Activated CD4-positive, alpha-beta memory T cell treated with anti-CD3 and anti-CD28 coated beads, Interleukin-2, amount 10 ng/mL, durations not matched to agents 7 days and 5 days (primary cell): ENCODE measurements at regions not wholly inside any gene's neighbourhood (a gene's known extent, or its start where the extent isn't known, plus 50 kb on each side); places are given as distances from the start of the nearest gene placed in this dataset.
A peak's percentile ranks its signal among the peaks of the same experiment; 100 is the strongest.

Experiments used
- CTCF ChIA-PET: fragments of 350-600 bp; sonication (Branson Sonifier 250); formaldehyde crosslinking; loops from one replicate; lab custom pipeline; 2021; ENCODE audit warnings: antibody characterized with exemption, inconsistent platforms; lab: Charles Lee
- POLR2A ChIA-PET: fragments of 350-600 bp; sonication (Branson Sonifier 250); formaldehyde crosslinking; loops from one replicate; lab custom pipeline; 2021; ENCODE audit warnings: antibody characterized with exemption; lab: Charles Lee
- DNase-seq: peaks from one replicate; pipeline ENCODE4 v3.0.0-alpha.2; 2020
- H3K27ac Mint-ChIP-seq: one replicate; pipeline ENCODE4 v1.8.0; 2021; ENCODE audit warnings: mild to moderate bottlenecking, mixed read lengths
- H3K27me3 Mint-ChIP-seq: one replicate; pipeline ENCODE4 v1.8.0; 2021; ENCODE audit warnings: mixed read lengths
- H3K36me3 Mint-ChIP-seq: one replicate; pipeline ENCODE4 v1.8.0; 2021; ENCODE audit warnings: low read depth, mixed read lengths
- H3K4me1 Mint-ChIP-seq: one replicate; pipeline ENCODE4 v1.8.0; 2021; ENCODE audit warnings: mixed read lengths
- H3K4me3 Mint-ChIP-seq: one replicate; pipeline ENCODE4 v1.8.0; 2021; ENCODE audit warnings: mild to moderate bottlenecking, mixed read lengths
- H3K9me3 Mint-ChIP-seq: one replicate; pipeline ENCODE4 v1.8.0; 2021; ENCODE audit warnings: mixed read lengths

DNA sequence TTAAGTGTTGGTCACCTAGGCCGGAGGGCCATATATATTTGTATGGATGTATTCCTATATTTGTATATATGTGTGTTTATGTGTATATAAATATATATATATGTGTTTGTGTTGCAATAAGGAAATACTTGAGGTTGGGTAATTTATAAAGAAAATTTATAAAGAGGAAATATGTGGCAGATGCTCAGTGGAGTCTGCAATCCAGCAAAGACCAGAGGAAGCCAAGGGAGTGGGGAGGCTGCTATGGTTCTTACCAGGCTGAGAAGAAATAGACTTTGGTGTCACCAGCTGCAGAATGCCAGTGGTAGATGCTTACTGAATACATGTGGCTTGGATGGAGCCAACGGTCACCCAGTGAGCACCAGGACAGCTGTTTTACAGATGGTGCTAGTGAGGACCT lies 97.4 kb upstream of the ELOVL5 start:
- Mint-ChIP-seq H3K27ac (no peak overlapping the region), H3K9me3 (no peaks in the 10 kb centered on the region), H3K4me1 (peaks cover 6% of the 10 kb centered on the region), H3K36me3 (no peaks in the 10 kb centered on the region), H3K4me3 (no peak overlapping the region), H3K27me3 (peaks cover 6% of the 10 kb centered on the region)
- ChIA-PET CTCF (no interaction called here), POLR2A (no interaction called here)
- no peak for DNase-seq

- ChIA-PET POLR2A (interaction anchor here (1.4 kb wide), 1 partner anchor 14 kb away, joined by 3 read pairs; no protein-coding TSS in a partner anchor), CTCF (interaction anchor here (1.4 kb wide), 1 partner anchor 271 kb away, joined by 4 read pairs; no protein-coding TSS in a partner anchor)
- H3K4me3 Mint-ChIP-seq, result no peak overlapping the region
- H3K9me3 Mint-ChIP-seq, result no peaks in the 10 kb centered on the region
- H3K36me3 Mint-ChIP-seq, result no peaks in the 10 kb centered on the region
- H3K27me3 Mint-ChIP-seq, result peaks cover 4% of the 10 kb centered on the region
- H3K4me1 Mint-ChIP-seq, result peaks cover 20% of the 10 kb centered on the region
- H3K27ac Mint-ChIP-seq, result no peak overlapping the region
- DNase-seq, result no peak
Observed at GRCh38 chr6:53441761-53442160, 93.0 kb upstream of the ELOVL5 start.

- no peaks in the 10 kb centered on the region for H3K9me3 Mint-ChIP-seq
- DNase-seq, result no peak
- H3K4me1 Mint-ChIP-seq, result peaks cover 20% of the 10 kb centered on the region
- ChIA-PET CTCF (interaction anchor here (1.4 kb wide), 1 partner anchor 270 kb away, joined by 4 read pairs; no protein-coding TSS in a partner anchor), POLR2A (interaction anchor here (1.4 kb wide), 1 partner anchor 14 kb away, joined by 3 read pairs; no protein-coding TSS in a partner anchor)
- no peaks in the 10 kb centered on the region for H3K36me3 Mint-ChIP-seq
- peaks cover 4% of the 10 kb centered on the region for H3K27me3 Mint-ChIP-seq
- H3K4me3 Mint-ChIP-seq, result no peak overlapping the region
- no peak overlapping the region for H3K27ac Mint-ChIP-seq
Observed at GRCh38 chr6:53441035-53441493, 92.3 kb upstream of the ELOVL5 start.

GRCh38 chr6:53440336-53440945 lies 91.7 kb upstream of the ELOVL5 start:
- H3K27ac Mint-ChIP-seq, result no peak overlapping the region
- peaks cover 4% of the 10 kb centered on the region for H3K27me3 Mint-ChIP-seq
- H3K4me1 Mint-ChIP-seq, result peaks cover 20% of the 10 kb centered on the region
- ChIA-PET POLR2A (no interaction called here), CTCF (interaction anchor here (1.4 to 2.3 kb wide), 2 partner anchors 44 to 270 kb away, joined by 4 to 7 read pairs; no protein-coding TSS in a partner anchor)
- no peaks in the 10 kb centered on the region for H3K9me3 Mint-ChIP-seq
- H3K4me3 Mint-ChIP-seq, result no peak overlapping the region
- H3K36me3 Mint-ChIP-seq, result no peaks in the 10 kb centered on the region
- no peak for DNase-seq

GRCh38 chr6:53439556-53439955 lies 90.8 kb upstream of the ELOVL5 start:
- POLR2A ChIA-PET, result no interaction called here
- CTCF ChIA-PET, result interaction anchor here (1.4 to 2.3 kb wide), 3 partner anchors 44 to 267 kb away, joined by 5 to 8 read pairs (median 7); no protein-coding TSS in a partner anchor

GRCh38 chr6:53437557-53438202 lies 88.9 kb upstream of the ELOVL5 start:
- Mint-ChIP-seq H3K36me3 (no peaks in the 10 kb centered on the region), H3K4me3 (no peak overlapping the region), H3K27me3 (no peaks in the 10 kb centered on the region), H3K27ac (no peak overlapping the region), H3K4me1 (peaks cover 20% of the 10 kb centered on the region), H3K9me3 (no peaks in the 10 kb centered on the region)
- peak; percentile 28 for DNase-seq
- ChIA-PET CTCF (interaction anchor here (0.9 to 3.0 kb wide), 9 partner anchors 10 to 276 kb away, joined by 3 to 17 read pairs (median 4); no protein-coding TSS in a partner anchor), POLR2A (no interaction called here)

More at GRCh38 chr6:53439556-53439955, 90.8 kb upstream of the ELOVL5 start:
- Mint-ChIP-seq H3K27me3 (peaks cover 4% of the 10 kb centered on the region), H3K36me3 (no peaks in the 10 kb centered on the region), H3K4me3 (no peak overlapping the region), H3K27ac (no peak overlapping the region), H3K9me3 (no peaks in the 10 kb centered on the region), H3K4me1 (peaks cover 20% of the 10 kb centered on the region)
- DNase-seq, result no peak

- Mint-ChIP-seq H3K27ac (no peak overlapping the region), H3K9me3 (no peaks in the 10 kb centered on the region), H3K4me1 (peaks cover 19% of the 10 kb centered on the region), H3K4me3 (no peak overlapping the region), H3K27me3 (no peaks in the 10 kb centered on the region), H3K36me3 (no peaks in the 10 kb centered on the region)
- no peak for DNase-seq
- ChIA-PET POLR2A (no interaction called here), CTCF (interaction anchor here (0.8 to 3.0 kb wide), 9 partner anchors 9 to 275 kb away, joined by 3 to 17 read pairs (median 4); no protein-coding TSS in a partner anchor)
Observed at GRCh38 chr6:53436526-53437303, 88.0 kb upstream of the ELOVL5 start.

DNA sequence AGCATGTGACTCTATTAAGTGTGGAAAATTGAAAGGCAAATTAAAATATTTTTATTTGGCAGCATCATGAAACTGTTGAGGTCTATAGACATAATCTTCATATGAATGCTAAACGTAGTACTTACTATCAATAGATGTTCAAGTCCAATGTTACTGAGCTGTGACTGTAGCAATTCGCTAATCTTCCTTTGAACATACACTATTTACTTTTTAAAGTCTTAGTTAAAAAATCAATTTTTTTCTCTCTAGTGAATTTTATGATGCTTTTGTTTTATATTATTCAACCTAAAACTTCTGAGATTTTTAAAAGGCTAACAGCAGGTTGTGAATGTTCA lies 85.2 kb upstream of the ELOVL5 start:
- Mint-ChIP-seq H3K9me3 (no peaks in the 10 kb centered on the region), H3K27me3 (no peaks in the 10 kb centered on the region), H3K4me1 (peaks cover 16% of the 10 kb centered on the region), H3K27ac (no peak overlapping the region), H3K4me3 (no peak overlapping the region), H3K36me3 (no peaks in the 10 kb centered on the region)
- ChIA-PET POLR2A (no interaction called here), CTCF (interaction anchor here (1.2 kb wide), 1 partner anchor 11 kb away, joined by 3 read pairs; no protein-coding TSS in a partner anchor)
- no peak for DNase-seq

GRCh38 chr6:53433261-53433950 lies 84.7 kb upstream of the ELOVL5 start:
- no peaks in the 10 kb centered on the region for H3K9me3 Mint-ChIP-seq
- H3K36me3 Mint-ChIP-seq, result no peaks in the 10 kb centered on the region
- no peak for DNase-seq
- no peaks in the 10 kb centered on the region for H3K27me3 Mint-ChIP-seq
- H3K27ac Mint-ChIP-seq, result no peak overlapping the region
- ChIA-PET POLR2A (interaction anchor here (0.7 kb wide), 1 partner anchor 86 kb away, joined by 3 read pairs; no protein-coding TSS in a partner anchor), CTCF (interaction anchor here (0.9 to 1.2 kb wide), 2 partner anchors 12 to 261 kb away, joined by 3 read pairs; no protein-coding TSS in a partner anchor)
- H3K4me1 Mint-ChIP-seq, result peaks cover 17% of the 10 kb centered on the region
- H3K4me3 Mint-ChIP-seq, result no peak overlapping the region

DNA sequence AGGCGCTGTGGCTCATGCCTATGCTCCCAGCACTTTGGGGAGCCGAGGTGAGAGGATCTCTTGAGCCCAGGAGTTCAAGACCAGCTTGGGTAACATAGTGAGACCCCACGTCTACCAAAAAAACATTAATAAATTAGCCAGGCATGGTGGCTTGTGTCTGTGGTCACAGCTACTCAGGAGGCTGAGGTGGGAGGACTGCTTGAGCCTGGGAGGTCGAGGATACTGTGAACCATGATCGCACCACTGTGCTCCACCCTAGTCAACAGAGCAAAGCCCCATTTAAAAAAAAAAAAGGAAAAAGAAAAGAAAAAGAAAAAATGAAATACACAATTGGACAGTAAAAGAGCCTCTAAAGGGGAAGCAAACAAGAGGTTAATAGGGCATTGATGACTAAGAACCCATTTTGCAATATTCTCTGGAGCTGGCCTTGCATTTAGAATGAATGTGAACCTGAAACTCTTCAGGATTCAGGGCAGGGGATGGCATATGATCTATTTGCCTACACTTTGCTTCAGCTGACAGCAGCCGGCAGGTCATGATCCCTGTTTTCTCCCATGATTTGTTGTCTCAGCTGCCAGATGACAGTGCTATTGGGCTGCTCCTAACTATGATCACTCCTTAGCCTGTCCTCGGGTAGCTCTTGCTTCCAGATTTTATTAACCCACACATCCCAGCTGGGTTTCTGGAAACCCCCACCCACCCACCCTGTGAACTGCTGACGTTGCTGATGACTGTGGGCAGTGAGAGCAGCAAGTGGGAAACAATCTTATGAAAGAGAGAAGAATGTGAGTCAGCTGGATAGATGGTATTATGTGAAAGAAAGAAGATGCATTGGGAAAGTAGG lies 83.8 kb upstream of the ELOVL5 start:
- H3K9me3 Mint-ChIP-seq, result no peaks in the 10 kb centered on the region

DNA sequence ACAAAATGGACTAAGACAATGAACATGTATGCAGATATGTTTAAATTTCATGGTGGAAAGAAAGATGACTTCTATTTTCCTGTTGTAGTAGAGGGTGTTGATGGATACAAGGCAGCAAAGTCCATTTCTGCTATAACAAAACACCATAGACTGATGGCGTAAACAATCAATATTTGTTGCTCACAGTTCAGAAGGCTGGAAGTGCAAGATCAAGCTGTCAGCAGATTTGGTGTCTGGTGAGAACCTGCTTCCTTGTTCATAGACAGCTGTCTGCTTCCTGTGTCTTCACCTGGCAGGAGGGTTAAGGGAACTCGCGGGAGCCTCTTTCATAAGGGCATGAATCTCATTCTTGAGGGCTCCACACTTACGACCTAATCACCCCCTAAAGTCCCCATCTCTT lies 83.0 kb upstream of the ELOVL5 start:
- POLR2A ChIA-PET, result no interaction called here
- Mint-ChIP-seq H3K4me1 (peaks cover 22% of the 10 kb centered on the region), H3K27me3 (no peaks in the 10 kb centered on the region), H3K9me3 (no peaks in the 10 kb centered on the region), H3K27ac (no peak overlapping the region), H3K4me3 (no peak overlapping the region), H3K36me3 (no peaks in the 10 kb centered on the region)
- no peak for DNase-seq
- CTCF ChIA-PET, result no interaction called here

More for the DNA sequence above, 83.8 kb upstream of the ELOVL5 start:
- DNase-seq, result no peak
- no peaks in the 10 kb centered on the region for H3K27me3 Mint-ChIP-seq
- no peaks in the 10 kb centered on the region for H3K36me3 Mint-ChIP-seq
- ChIA-PET CTCF (interaction anchor here (0.9 kb wide), 1 partner anchor 260 kb away, joined by 3 read pairs; no protein-coding TSS in a partner anchor), POLR2A (interaction anchor here (0.7 kb wide), 1 partner anchor 85 kb away, joined by 3 read pairs; no protein-coding TSS in a partner anchor)
- peaks cover 20% of the 10 kb centered on the region for H3K4me1 Mint-ChIP-seq
- no peak overlapping the region for H3K27ac Mint-ChIP-seq
- no peak overlapping the region for H3K4me3 Mint-ChIP-seq
